CD4-positive, alpha-beta T cell treated with Interleukin-6 at 100 ng/mL for 8 hours (primary cell): ENCODE measurements at regions not wholly inside any gene's neighbourhood (a gene's known extent, or its start where the extent isn't known, plus 50 kb on each side); places are given as distances from the start of the nearest gene placed in this dataset.
"Not testable (repeated sequence)": the region's sequence is repeated elsewhere in the genome, so short reads cannot be mapped to it uniquely, and the experiment has no call there.

Source experiments
- DNase-seq: peaks from one replicate; pipeline ENCODE4 v3.0.0-alpha.2; 2020; ENCODE audit warnings: mixed read lengths, low spot score

DNA sequence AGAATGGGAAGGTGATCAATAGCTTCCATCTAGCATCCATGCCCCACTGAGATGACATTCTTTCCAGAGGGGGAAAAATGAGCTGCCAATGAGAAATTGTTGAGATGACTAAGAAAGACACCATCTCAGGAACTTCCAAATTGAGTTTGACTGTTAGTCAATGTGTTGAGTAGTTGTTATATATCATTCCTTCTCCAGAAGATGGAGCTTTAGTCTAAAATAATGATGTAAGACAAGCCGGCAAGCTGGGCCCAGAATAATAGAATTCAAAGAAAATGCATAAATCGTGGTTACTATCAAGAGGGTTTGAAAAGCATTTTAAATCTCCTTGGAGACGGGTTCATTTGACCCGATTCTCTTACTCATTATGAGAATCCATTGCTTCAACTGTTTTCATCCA, 71.0 kb upstream of the ATF7IP2 start:
- peak; percentile 34 for DNase-seq

DNA sequence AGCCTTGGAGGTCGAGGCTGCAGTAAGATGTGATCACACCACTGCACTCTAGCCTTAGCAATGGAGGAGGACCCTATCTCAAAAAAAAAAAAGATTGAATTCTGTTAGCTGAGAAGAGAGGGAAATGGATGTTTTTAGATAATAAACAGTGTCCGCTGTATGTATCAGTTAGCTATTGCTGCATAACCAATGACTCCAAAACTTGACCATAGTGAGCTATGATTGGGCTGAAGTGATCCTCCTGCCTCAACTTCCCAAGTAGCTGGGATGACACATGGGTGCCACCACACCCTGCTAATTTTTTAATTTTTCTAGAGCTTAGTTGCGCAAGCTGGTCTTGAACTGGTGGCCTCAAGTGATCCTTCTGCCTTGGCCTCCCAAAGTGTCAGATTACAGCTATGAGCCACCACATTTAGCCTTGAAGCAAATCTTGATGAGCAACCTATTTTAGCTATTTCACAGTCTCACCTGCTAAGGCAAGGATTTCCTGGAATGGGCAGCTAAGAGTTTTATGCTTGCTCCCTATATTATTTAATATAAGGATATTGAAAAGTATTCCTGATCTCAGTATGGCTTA, 68.3 kb upstream of the ATF7IP2 start:
- no peak for DNase-seq

DNA sequence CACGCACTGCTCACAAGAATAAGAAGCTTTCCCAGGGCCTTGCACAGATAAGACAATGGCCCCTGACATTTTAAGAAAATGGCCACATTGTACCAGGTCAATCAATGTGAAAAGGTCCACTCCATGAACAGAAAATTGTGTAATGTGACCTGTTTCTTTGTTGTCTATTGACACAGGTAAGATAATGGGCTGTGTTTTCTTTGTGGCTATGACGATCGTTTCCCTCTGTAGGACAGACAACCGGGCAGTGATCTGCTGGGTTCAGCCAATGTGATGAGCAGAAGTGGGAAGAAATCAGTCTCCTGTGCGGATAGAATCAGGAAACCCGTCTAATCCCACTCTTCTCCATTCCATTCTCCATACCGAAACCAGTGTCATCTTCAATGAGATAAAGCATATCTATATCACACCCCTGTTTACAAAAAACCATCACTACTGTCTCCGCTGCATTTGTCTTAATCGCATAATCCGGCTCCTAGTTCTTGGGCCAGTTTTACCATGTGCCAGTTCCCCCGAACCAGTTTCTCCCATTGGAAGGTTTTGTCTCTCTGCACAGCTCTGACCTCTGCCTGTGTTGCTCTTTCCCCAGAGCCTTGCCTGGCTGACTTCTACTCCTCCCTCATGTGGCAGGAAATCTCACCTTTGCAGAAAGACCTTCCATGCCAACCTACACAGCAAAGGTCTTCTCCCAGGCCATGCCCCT, 66.9 kb upstream of the ATF7IP2 start:
- DNase-seq, result no peak

DNA sequence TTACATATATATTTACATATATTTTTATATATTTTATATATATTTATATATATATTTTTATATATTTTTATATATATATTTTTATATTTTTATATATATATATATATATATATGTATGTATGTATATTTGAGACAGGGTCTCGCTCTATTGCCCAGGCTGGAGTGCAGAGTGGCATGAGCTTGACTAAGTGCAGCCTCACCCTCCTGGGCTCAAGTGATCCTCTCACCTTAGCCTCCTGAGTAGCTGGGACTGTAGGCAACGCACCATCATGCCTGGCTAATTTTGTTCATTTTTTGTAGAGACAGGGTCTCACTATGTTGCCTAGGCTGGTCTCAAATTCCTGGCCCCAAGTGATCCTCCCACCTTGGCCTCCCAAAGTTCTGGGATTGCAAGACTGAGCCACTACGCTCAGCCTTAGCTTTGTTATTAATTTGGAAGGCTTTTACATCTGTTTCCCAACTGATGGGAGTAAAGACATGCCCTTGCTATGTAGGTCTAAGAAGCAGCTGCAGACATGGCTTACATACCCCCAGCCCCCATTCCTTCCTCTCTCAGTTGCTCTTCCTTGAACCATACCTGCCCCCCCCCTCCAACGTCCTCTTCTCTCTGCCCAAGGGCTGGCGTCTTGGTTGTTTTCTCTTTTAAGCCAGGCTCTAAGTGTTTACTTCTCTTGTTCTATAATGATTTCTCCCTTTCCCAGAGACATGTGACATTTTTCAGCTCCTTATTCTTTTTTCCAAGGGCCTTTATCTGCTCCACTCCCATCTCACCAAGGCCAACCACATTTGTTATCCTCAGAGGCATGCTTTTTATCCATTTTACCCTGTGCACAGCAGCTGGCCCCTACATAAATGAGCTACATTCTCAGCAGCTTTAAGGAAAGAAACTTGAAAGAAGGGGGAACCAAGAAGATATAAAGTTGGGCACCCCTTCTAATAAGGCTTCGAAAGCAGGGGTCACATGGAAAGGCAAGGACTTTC, 64.2 kb upstream of the ATF7IP2 start:
- no peak for DNase-seq

DNA sequence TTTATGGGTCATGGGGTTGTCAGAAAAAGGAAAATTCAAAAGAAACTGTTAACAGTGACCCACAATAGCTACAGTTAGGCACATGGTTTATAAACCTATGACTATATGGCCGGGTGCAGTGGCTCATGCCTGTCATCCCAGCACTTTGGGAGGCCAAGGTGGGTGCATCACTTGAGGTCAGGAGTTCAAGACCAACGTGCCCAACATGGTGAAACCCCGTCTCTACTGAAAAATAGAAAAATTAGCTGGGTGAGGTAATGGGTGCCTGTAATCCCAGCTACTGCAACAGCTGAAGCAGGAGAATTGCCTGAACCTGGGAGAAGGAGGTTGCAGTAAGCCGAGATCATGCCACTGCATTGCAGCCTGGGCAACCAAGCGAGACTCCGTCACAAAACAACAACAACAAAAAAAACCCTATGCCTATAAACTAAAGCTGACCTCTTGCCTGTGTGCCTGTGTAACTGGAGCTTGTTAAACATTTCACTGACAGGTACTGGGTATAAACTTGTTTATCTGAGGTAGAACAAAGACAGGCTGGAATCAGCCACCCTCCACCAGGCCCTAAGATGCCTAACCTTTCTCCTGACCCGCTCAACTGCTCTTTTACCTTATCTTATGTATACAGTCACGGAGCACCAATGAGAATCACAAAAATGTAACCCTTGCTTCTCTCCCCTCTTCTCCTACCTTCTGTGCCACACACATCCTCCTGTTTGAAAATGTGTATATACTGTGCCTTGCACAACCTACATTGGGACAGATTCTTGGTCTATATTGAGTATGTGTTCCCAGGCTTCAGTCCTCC, 62.9 kb upstream of the ATF7IP2 start:
- DNase-seq, result no peak

DNA sequence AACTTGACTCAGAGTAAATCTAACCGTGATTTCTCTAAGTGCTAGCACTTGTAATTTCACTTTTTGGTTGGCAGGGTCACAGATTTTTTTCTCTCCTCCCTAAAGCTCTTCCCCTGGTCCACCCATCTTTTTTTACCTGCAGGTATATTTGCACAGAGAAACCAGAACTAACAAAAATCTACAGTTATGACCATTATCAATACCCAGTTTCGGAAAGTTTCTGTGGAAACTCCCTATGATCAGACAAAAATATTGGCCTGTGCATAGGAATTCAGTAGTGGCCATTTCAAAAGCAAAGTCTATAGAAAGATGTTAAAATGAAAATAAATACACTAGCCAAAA, 62.4 kb upstream of the ATF7IP2 start:
- DNase-seq, result no peak

DNA sequence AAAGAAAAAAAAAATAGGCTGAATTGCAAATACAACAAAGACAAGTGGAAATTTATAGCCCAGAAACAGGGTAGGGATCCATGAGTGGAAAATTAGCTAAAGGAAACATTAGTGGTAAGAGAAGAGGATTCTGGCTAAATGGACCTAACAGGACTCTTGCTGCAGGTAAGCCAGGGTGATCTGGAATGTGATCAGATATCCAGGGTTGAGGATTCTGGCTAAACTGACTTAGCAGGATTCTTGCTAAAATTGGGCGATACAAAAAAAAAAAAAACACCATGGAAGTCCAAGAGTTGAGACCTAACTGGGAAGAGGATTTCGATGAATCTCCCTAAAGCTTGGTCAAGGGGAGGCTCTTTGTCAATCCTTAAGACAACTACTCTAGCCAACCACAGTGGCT, 61.7 kb upstream of the ATF7IP2 start:
- DNase-seq, result no peak

DNA sequence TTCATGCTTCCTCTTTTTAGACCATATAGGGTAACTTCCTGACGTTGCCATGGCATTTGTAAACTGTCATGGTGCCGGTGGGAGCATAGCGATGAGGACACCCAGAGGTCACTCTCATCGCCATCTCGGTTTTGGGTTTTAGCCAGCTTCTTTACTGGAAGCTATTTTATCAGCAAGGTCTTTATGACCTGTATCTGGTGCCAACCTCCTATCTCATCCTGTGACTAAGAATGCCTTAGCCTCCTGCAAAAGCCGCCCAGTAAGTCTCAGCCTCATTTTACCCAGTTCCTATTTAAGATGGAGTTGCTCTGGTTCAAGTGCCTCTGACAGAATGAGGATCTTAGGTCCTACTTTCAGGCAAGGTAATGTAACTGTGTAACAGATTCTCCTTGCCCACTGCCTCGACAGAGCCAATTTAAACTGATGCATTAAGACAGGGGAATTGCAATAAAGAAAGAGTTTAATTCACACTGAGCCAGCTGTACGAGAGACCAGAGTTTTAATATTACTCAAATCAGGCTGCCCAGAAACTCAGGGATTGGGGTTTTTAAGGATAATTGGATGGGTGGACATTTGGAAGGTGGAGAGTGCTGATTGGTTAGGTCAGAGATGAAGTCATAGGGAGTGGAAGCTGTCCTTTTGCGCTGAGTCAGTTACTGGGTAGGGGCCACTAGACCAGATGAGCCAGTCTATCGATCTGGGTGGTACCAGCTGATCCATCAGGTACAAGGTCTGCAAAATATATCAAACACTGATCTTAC, 59.9 kb upstream of the ATF7IP2 start:
- no peak for DNase-seq

DNA sequence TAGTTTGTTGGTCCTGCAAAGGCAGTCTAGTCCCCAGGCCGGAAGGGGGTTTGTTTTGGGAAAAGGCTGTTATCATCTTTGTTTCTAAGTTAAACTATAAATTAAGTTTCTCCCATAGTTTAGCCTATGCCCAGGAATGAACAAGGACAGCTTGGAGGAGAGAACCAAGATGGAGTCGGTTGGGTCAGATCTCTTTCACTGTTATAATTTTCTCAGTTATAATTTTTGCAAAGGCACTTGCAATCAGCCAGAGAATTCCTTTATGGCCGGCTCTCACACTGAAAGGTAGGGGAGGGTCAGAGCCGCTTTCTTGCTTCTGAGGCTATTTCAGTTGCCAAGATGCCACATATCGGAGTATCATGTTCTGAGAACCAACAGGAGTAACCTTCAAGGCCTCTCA, 59.2 kb upstream of the ATF7IP2 start:
- no peak for DNase-seq

DNA sequence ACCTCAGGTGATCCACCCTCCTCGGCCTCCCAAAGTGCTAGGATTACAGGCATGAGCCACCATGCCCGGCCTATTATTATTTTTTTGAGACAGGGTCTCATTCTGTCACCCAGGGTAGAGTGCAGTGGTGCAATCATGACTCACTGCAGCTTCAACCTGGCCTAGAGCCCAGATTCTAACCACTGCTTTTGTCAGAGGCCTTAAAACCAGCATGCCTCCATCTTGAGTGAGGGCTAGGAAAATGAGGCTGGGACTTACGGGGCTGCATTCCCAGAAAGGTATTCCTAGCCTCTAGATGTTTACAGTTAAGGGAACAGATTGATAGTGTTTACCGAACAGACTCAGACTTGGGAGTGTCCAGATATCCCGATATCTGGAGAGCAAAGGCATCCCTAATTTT, 57.6 kb upstream of the ATF7IP2 start:
- not testable (repeated sequence) for DNase-seq

DNA sequence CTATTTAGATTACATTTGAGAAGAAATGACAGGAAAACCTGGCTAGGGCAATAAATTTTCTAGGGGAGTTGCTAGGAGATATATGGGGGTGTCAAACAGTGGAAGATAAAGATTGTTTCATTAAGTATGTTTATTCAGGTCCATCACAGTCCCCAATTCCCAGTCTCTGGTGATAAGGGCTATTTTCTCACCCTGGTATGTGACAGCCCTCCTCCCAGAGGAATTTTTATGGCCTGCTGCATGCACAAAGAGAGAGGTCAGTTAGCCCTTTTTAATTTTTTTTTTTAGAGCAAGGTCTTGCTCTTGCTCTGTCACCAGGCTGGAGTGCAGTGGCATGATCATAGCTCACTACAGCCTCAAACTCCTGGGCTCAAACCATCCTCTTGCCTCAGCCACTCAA, 53.6 kb upstream of the ATF7IP2 start:
- no peak for DNase-seq

DNA sequence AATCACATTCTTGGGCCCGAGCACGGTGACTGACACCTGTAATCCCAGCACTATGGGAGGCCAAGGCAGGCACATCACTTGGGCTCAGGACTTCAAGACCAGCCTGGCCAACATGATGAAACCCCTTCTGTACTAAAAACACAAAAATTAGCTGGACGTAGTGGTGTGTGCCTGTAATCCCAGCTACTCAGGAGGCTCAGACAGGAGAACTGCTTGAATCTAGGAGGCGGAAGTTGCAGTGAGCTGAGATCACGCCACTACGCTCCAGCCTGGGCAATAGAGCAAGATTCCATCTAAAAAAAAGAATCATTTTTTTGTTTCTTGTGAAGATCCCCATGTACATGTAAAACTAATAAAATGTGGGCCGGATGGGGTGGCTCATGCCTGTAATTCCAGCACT, 53.1 kb upstream of the ATF7IP2 start:
- DNase-seq, result no peak

DNA sequence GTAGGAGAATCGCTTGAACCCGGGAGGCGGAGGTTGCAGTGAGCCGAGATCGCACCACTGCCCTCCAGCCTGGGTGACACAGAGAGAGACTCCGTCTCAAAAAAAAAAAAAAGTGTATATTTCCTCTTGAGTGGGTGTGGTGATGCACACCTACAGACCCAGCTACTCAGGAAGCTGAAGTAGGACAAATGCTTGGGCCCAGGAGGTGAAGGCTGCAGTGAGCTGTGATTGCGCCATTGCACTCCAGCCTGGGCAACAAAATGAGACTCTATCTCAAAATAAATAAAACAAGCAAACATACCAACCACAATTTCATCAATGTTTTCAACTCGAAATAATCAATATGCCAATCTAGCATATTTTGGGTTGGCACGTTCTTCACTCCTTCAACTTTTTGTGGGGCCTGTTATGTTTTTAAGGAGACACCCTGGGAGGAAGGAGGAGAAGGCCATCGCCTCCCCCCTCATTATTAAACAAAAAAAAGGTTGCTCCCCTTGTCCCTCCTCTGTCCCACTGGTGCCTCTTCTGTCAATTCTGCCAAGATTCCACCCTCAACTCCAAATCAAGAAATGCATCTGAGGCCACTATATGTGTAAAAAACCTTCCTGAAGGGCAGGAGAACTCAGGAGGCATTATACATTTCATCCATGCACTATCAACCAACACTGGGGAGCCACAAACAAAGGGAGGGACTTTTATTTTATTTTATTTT, 52.4 kb upstream of the ATF7IP2 start:
- DNase-seq, result peak; percentile 41

DNA sequence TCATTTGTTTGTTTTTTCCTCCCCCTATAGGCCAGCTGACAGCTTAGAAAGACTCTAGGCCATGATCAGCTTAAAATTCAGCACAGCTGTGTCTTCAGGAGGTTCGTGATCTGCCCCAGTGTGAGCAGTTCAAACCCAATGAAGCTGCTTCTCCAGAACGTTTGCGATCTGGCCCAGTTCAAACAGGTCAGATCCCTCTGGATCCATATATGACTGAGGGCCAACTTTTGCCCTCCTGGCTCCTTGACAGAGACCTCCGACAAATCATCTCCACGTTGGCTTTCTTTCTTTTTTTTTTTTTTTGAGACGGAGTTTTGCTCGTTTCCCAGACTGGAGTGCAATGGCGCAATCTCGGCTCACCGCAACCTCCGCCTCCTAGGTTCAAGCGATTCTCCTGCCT, 50.2 kb upstream of the ATF7IP2 start:
- no peak for DNase-seq
